Tibial nerve (tissue), 4 donors: ENCODE measurements at regions not wholly inside any gene's neighbourhood (a gene's known extent, or its start where the extent isn't known, plus 50 kb on each side); places are given as distances from the start of the nearest gene placed in this dataset.
A peak's percentile ranks its signal among the peaks of the same experiment; 100 is the strongest.

Experiments
- DNase-seq, 2 donors: peaks; one replicate each; pipeline ENCODE4 v3.0.0-alpha.2; 2019; ENCODE audit warnings: low spot score in 2 of 2
- H3K27ac ChIP-seq, 4 donors: fragments of 200-600 bp; sonication (generic) in 3 of 4; one replicate each; pipeline ENCODE4 v1.5.1; 2017 to 2019; ENCODE audit warnings: mild to moderate bottlenecking in 1 of 4
- H3K27me3 ChIP-seq, 2 donors: fragments of 200-600 bp; sonication (generic) in 1 of 2; one replicate each; pipeline versions ENCODE4 v1.5.1 to v1.6.0; 2017 to 2019
- H3K36me3 ChIP-seq, 3 donors: fragments of 200-600 bp; sonication (generic); one replicate each; pipeline ENCODE4 v1.5.1; 2018 to 2019
- H3K4me1 ChIP-seq, 4 donors: fragments of 200-600 bp; sonication (generic) in 3 of 4; one replicate each; pipeline ENCODE4 v1.5.1; 2017 to 2019
- H3K4me3 ChIP-seq, 4 donors: fragments of 200-600 bp; sonication (generic) in 3 of 4; one replicate each; pipeline ENCODE4 v1.5.1; 2017 to 2019; ENCODE audit warnings: mild to moderate bottlenecking in 1 of 4, moderate library complexity in 1 of 4
- H3K9me3 ChIP-seq, 4 donors: fragments of 200-600 bp; sonication (generic) in 3 of 4; one replicate each; pipeline ENCODE4 v1.5.1; 2017 to 2019
- EP300 ChIP-seq, 2 donors: sonication (generic); formaldehyde crosslinking; IDR thresholded peaks; one replicate each; pipeline ENCODE4 v1.6.1; 2017; ENCODE audit warnings: antibody characterized with exemption in 2 of 2, mild to moderate bottlenecking in 1 of 2
- POLR2A ChIP-seq, 2 donors: fragments of 450-650 bp; IDR thresholded peaks; one replicate each; pipeline ENCODE4 v1.6.1; 2017; ENCODE audit warnings: antibody characterized with exemption in 2 of 2, mild to moderate bottlenecking in 2 of 2, moderate library complexity in 2 of 2
- WGBS, 2 donors: methylation state at CpG; one replicate each; pipeline ENCODE4 v1.1.5; 2018; 5-methylcytosine and 5-hydroxymethylcytosine counted together
- TF ChIP-seq, protein P1 (sequence below), 5 experiments: fragments of 200-600 bp in 3 of 5; fragments of 450-650 bp in 2 of 5; sonication (generic) in 3 of 5; IDR thresholded peaks; one replicate each; pipeline ENCODE4 v1.5.1; 2016 to 2019; ENCODE audit warnings: antibody characterized with exemption in 5 of 5, mild to moderate bottlenecking in 3 of 5, moderate library complexity in 2 of 5

DNA sequence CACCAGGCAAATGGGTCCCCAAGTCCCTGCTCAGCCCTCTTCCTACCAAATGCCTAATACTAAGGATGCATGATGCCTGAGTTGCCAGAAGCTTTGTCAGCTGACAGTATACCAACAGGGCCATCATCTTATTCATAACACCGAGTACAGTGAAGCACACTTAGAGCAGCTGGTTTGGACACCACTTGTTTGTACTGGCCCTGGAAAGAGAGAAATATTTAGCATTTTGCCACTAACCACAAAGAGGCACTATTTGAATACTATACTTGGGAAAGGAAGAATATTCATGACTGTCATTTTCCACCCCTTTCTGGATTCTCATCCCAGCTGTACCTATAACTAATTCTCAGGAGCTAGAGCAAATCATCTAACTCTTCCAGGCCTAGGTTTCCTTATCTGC lies 364.4 kb upstream of the KIF2A start:
- 0% methylated on average over 1 of the region's 1 CpG; no CpG with 5 or more reads in 1 of the 2 donors for WGBS, 2 donors
- Histone ChIP-seq H3K27ac (no peak overlapping the region), H3K36me3 (no peaks in the 10 kb centered on the region), H3K27me3 (no peaks in the 10 kb centered on the region), H3K9me3 (no peaks in the 10 kb centered on the region), H3K4me3 (no peak overlapping the region), H3K4me1 (no peaks in the 10 kb centered on the region)
- no peak for DNase-seq
- TF ChIP-seq POLR2A (IDR thresholded peaks at IDR 0.05) (no peak), EP300 (IDR thresholded peaks at IDR 0.05) (no peak)
- TF ChIP-seq, protein P1, sequence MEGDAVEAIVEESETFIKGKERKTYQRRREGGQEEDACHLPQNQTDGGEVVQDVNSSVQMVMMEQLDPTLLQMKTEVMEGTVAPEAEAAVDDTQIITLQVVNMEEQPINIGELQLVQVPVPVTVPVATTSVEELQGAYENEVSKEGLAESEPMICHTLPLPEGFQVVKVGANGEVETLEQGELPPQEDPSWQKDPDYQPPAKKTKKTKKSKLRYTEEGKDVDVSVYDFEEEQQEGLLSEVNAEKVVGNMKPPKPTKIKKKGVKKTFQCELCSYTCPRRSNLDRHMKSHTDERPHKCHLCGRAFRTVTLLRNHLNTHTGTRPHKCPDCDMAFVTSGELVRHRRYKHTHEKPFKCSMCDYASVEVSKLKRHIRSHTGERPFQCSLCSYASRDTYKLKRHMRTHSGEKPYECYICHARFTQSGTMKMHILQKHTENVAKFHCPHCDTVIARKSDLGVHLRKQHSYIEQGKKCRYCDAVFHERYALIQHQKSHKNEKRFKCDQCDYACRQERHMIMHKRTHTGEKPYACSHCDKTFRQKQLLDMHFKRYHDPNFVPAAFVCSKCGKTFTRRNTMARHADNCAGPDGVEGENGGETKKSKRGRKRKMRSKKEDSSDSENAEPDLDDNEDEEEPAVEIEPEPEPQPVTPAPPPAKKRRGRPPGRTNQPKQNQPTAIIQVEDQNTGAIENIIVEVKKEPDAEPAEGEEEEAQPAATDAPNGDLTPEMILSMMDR (IDR thresholded peaks at IDR 0.05): no peak

DNA sequence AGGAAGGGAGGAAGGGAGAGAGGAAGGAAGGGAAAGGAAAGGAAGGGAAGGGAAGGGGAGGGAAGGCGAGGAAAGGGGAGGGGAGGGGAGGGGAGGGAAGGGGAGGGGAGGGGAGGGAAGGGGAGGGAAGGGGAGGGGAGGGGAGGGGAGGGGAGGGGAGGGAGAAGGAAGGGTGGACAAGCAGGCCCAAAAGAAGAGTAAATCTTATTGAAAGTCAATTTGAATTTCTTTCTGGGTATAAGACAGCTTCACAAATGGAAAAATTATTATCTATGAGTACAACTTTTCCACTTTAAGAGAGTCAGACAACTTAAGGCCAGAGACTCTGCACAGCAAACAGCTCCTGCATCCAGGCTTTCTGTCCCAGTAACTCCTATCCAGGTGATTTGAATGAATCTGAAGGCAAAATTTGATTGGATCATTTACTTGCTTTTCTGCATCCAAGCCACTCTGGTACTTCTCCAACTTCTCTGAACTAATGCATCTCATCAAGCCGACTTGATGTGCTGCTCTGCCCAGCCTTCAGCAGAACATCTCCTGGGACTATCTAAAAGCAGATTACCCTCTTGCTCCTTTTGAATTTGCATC lies 363.4 kb upstream of the KIF2A start:
- Histone ChIP-seq H3K4me1 (no peaks in the 10 kb centered on the region), H3K36me3 (no peaks in the 10 kb centered on the region), H3K9me3 (no peaks in the 10 kb centered on the region), H3K27me3 (no peaks in the 10 kb centered on the region), H3K27ac (no peak overlapping the region), H3K4me3 (no peak overlapping the region)
- WGBS, 2 donors: 63 to 71% methylated on average over 2 of the region's 2 CpGs
- TF ChIP-seq POLR2A (IDR thresholded peaks at IDR 0.05) (no peak), EP300 (IDR thresholded peaks at IDR 0.05) (no peak)
- no peak for DNase-seq

DNA sequence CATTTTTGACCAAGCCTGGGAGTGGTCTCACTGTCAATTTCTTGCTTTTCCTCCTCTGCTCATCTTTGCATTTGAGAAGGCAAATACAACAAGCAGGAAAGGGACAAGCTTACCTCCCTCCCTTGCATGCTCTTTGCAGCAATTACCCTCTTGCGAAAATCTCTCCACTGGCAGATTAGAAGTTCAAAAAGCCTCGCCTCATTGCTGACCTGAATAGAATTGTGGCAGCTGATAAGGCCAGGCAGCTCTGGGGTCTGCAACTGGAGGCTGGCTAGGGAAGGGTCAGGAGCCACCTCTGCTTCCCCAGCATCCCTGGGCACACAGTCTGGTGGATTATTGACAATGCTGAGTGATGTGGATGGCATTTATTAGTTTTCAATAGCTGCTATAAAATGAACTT lies 362.3 kb upstream of the KIF2A start:
- 73 to 83% methylated on average over 2 of the region's 2 CpGs for WGBS, 2 donors
- TF ChIP-seq EP300 (IDR thresholded peaks at IDR 0.05) (no peak), POLR2A (IDR thresholded peaks at IDR 0.05) (no peak)
- TF ChIP-seq, protein P1 (IDR thresholded peaks at IDR 0.05): no peak
- H3K4me3 ChIP-seq: no peak overlapping the region
- no peak overlapping the region for H3K27ac ChIP-seq
- no peaks in the 10 kb centered on the region for H3K9me3 ChIP-seq
- no peak for DNase-seq
- no peaks in the 10 kb centered on the region for H3K27me3 ChIP-seq
- no peaks in the 10 kb centered on the region for H3K36me3 ChIP-seq
- H3K4me1 ChIP-seq: no peaks in the 10 kb centered on the region

DNA sequence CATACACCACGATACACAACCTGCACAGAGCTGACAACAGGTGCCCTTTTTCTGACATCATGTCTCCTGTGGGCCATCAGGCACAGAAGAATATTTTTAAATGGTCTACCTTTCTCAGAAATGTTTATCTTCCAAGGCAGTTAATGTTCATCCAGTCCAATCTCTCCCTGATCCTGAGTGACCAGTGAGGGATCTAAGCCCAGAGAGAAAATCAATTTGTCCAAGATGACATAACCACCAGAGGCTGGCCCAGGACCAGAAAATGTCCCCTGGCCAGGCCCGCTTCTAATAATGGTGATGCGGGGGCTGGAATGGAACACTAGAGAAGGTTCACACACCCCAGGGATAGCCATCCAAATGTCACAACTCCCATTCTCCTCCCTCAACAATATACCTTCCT lies 357.9 kb upstream of the KIF2A start:
- H3K27ac ChIP-seq: peak overlapping the region in 2 of 4 donors; percentile 64 to 75
- no peaks in the 10 kb centered on the region for H3K36me3 ChIP-seq
- WGBS, 2 donors: 69 to 75% methylated on average over 3 of the region's 3 CpGs
- H3K4me3 ChIP-seq: no peak overlapping the region
- no peaks in the 10 kb centered on the region for H3K9me3 ChIP-seq
- H3K27me3 ChIP-seq: no peaks in the 10 kb centered on the region
- H3K4me1 ChIP-seq: peaks cover 0 to 10% (median 0%) of the 10 kb centered on the region in 4 donors
- no peak for DNase-seq
- TF ChIP-seq, protein P1 (IDR thresholded peaks at IDR 0.05): no peak
- TF ChIP-seq EP300 (IDR thresholded peaks at IDR 0.05) (no peak), POLR2A (IDR thresholded peaks at IDR 0.05) (no peak)

DNA sequence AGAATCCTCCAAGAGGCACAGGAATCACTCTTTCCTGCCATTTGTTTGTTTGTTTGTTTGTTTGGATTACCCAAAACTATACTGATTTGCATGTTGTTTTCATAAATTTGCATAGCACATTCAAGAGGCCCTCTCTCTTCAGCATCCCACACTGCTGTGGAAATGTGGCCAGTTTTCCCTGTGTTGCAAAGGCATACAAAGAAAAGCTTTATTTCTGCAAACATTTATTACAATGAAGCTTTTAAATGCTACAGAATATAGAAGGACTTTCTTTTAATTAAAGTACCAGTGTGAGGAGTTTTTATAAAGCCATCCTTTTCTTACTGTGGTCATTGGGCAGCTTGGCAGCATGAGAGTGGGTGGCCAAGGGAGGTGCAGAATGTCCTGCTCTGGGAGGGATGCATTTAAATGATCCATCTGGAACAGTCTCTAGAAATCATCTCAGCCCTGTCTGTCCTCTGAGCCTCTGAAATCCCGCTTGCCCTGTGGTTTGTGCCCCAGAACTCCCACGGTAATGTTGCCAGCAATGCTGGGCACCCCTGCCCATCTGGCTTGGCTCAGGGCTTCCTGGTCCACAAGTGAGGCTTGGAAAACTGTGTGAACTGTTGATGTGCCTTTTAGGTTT lies 356.8 kb upstream of the KIF2A start:
- peak in 1 of 2 donors; percentile 76 for TF ChIP-seq EP300 (IDR thresholded peaks at IDR 0.05)
- TF ChIP-seq, protein P1 (IDR thresholded peaks at IDR 0.05): no peak
- H3K9me3 ChIP-seq: no peaks in the 10 kb centered on the region
- H3K36me3 ChIP-seq: no peaks in the 10 kb centered on the region
- peak overlapping the region in 3 of 4 donors; percentile 54 to 82 (median 74) for H3K27ac ChIP-seq
- DNase-seq: no peak
- no peak overlapping the region for H3K4me3 ChIP-seq
- no peaks in the 10 kb centered on the region for H3K27me3 ChIP-seq
- WGBS, 2 donors: 50 to 57% methylated on average over 2 of the region's 2 CpGs
- peaks cover 0 to 10% (median 0%) of the 10 kb centered on the region in 4 donors for H3K4me1 ChIP-seq
